ENCODE measurements at regions not wholly inside any gene's neighbourhood (a gene's known extent, or its start where the extent isn't known, plus 50 kb on each side); places are given as distances from the start of the nearest gene placed in this dataset.

GRCh38 chr20:24353135-24353690, 116.2 kb upstream of the SYNDIG1 start:
- Histone ChIP-seq H4K20me1 (ENCODE audit: low read length) (no peaks in the 10 kb centered on the region), H2AFZ (ENCODE audit: low read length) (no peak overlapping the region), H3F3A (ENCODE audit: low read length, unreplicated experiment) (no peaks in the 10 kb centered on the region), H3K4me3 (ENCODE audit: low read length) (no peak overlapping the region), H3K4me2 (ENCODE audit: low read length) (no peak overlapping the region), H3K9me2 (replicated peaks; ENCODE audit: low read length) (no peaks in the 10 kb centered on the region), H3K9me3 (ENCODE audit: low read length) (no peaks in the 10 kb centered on the region), H3K27me3 (ENCODE audit: low read length) (peaks cover 77% of the 10 kb centered on the region), H3K4me1 (ENCODE audit: insufficient read depth, low read length) (no peaks in the 10 kb centered on the region), H3K79me2 (ENCODE audit: low read length) (no peaks in the 10 kb centered on the region), H3K9ac (ENCODE audit: low read length) (no peak overlapping the region), H3K36me3 (ENCODE audit: low read depth, low read length) (no peaks in the 10 kb centered on the region), H3K27ac (ENCODE audit: low read length) (no peak overlapping the region)
- intact Hi-C loops (cut with micrococcal nuclease): no loop called here
- no TSS peak for BruUV-seq (replicated peaks)
- ChIA-PET CTCF (no interaction called here), POLR2A (ENCODE audit: unreplicated experiment) (no interaction called here)
- no peak for ATAC-seq
- DNase-seq: no peak
- no peak for TF ChIP-seq EZH2 (IDR thresholded peaks at IDR 0.05; ENCODE audit: low read length, unreplicated experiment)
- TF ChIP-seq EZH2phosphoT487 (IDR thresholded peaks at IDR 0.05; ENCODE audit: borderline replicate concordance, low read length): no peak
- no peak for TF ChIP-seq CTCF (conservative IDR thresholded peaks at IDR 0.05; ENCODE audit: low read depth, low read length)

GRCh38 chr20:24350923-24351368, 118.5 kb upstream of the SYNDIG1 start:
- no TSS peak for BruUV-seq (replicated peaks)
- Histone ChIP-seq H3K4me2 (ENCODE audit: low read length) (no peak overlapping the region), H3K27ac (ENCODE audit: low read length) (no peak overlapping the region), H3F3A (ENCODE audit: low read length, unreplicated experiment) (no peaks in the 10 kb centered on the region), H3K9ac (ENCODE audit: low read length) (no peak overlapping the region), H3K9me3 (ENCODE audit: low read length) (no peaks in the 10 kb centered on the region), H3K4me3 (ENCODE audit: low read length) (no peak overlapping the region), H3K79me2 (ENCODE audit: low read length) (no peaks in the 10 kb centered on the region), H3K4me1 (ENCODE audit: insufficient read depth, low read length) (no peaks in the 10 kb centered on the region), H4K20me1 (ENCODE audit: low read length) (no peaks in the 10 kb centered on the region), H3K36me3 (ENCODE audit: low read depth, low read length) (no peaks in the 10 kb centered on the region), H3K27me3 (ENCODE audit: low read length) (peaks cover 75% of the 10 kb centered on the region), H2AFZ (ENCODE audit: low read length) (no peak overlapping the region), H3K9me2 (replicated peaks; ENCODE audit: low read length) (no peaks in the 10 kb centered on the region)
- ATAC-seq (no peak), DNase-seq (no peak)
- TF ChIP-seq CTCF (conservative IDR thresholded peaks at IDR 0.05; ENCODE audit: low read depth, low read length) (no peak), EZH2 (IDR thresholded peaks at IDR 0.05; ENCODE audit: low read length, unreplicated experiment) (no peak), EZH2phosphoT487 (IDR thresholded peaks at IDR 0.05; ENCODE audit: borderline replicate concordance, low read length) (no peak)
- intact Hi-C loops (cut with micrococcal nuclease): no loop called here
- POLR2A ChIA-PET (ENCODE audit: unreplicated experiment): no interaction called here
- CTCF ChIA-PET: no interaction called here

GRCh38 chr20:24341781-24342180, 127.6 kb upstream of the SYNDIG1 start:
- no peak overlapping the region for H3K4me2 ChIP-seq (ENCODE audit: low read length)
- H4K20me1 ChIP-seq (ENCODE audit: low read length): no peaks in the 10 kb centered on the region
- H3F3A ChIP-seq (ENCODE audit: low read length, unreplicated experiment): no peaks in the 10 kb centered on the region
- H3K27me3 ChIP-seq (ENCODE audit: low read length): peaks cover 37% of the 10 kb centered on the region
- intact Hi-C loops (cut with micrococcal nuclease): no loop called here
- no peaks in the 10 kb centered on the region for H3K36me3 ChIP-seq (ENCODE audit: low read depth, low read length)
- no peak for DNase-seq
- no peaks in the 10 kb centered on the region for H3K9me2 ChIP-seq (replicated peaks; ENCODE audit: low read length)
- no peaks in the 10 kb centered on the region for H3K79me2 ChIP-seq (ENCODE audit: low read length)
- no peak overlapping the region for H3K27ac ChIP-seq (ENCODE audit: low read length)
- ChIA-PET CTCF (no interaction called here), POLR2A (ENCODE audit: unreplicated experiment) (no interaction called here)
- no peak overlapping the region for H2AFZ ChIP-seq (ENCODE audit: low read length)
- no peak for TF ChIP-seq CTCF (conservative IDR thresholded peaks at IDR 0.05; ENCODE audit: low read depth, low read length)
- TF ChIP-seq EZH2 (IDR thresholded peaks at IDR 0.05; ENCODE audit: low read length, unreplicated experiment): no peak
- TF ChIP-seq EZH2phosphoT487 (IDR thresholded peaks at IDR 0.05; ENCODE audit: borderline replicate concordance, low read length): no peak
- H3K9ac ChIP-seq (ENCODE audit: low read length): no peak overlapping the region
- no peak for ATAC-seq
- BruUV-seq (replicated peaks): no TSS peak
- H3K4me3 ChIP-seq (ENCODE audit: low read length): no peak overlapping the region
- peaks cover 9% of the 10 kb centered on the region; the same call in 1 of the 2 replicates for H3K4me1 ChIP-seq (ENCODE audit: insufficient read depth, low read length)
- H3K9me3 ChIP-seq (ENCODE audit: low read length): no peaks in the 10 kb centered on the region
